ENCODE measurements at regions not wholly inside any gene's neighbourhood (a gene's known extent, or its start where the extent isn't known, plus 50 kb on each side); places are given as distances from the start of the nearest gene placed in this dataset.

GRCh38 chr2:195590861-195591205, 66.2 kb upstream of the SLC39A10 start:
- no peak for DNase-seq
- H3K36me3 Mint-ChIP-seq (ENCODE audit: low read depth), result no peaks in the 10 kb centered on the region
- H3K9me3 Mint-ChIP-seq, result peaks cover 4% of the 10 kb centered on the region
- no peak for TF ChIP-seq CTCF (IDR thresholded peaks at IDR 0.05)
- H3K27me3 Mint-ChIP-seq (ENCODE audit: low read depth, poor library complexity), result no peaks in the 10 kb centered on the region
- no peak overlapping the region for H3K27ac Mint-ChIP-seq
- no peaks in the 10 kb centered on the region for H3K4me1 Mint-ChIP-seq
- no peak overlapping the region for H3K4me3 Mint-ChIP-seq

GRCh38 chr2:195590199-195590860, 66.7 kb upstream of the SLC39A10 start:
- H3K36me3 Mint-ChIP-seq (ENCODE audit: low read depth), result no peaks in the 10 kb centered on the region
- no peaks in the 10 kb centered on the region for H3K4me1 Mint-ChIP-seq
- no peak for DNase-seq
- peaks cover under 1% of the 10 kb centered on the region for H3K9me3 Mint-ChIP-seq
- no peak for TF ChIP-seq CTCF (IDR thresholded peaks at IDR 0.05)
- H3K27ac Mint-ChIP-seq, result no peak overlapping the region
- H3K27me3 Mint-ChIP-seq (ENCODE audit: low read depth, poor library complexity), result no peaks in the 10 kb centered on the region
- no peak overlapping the region for H3K4me3 Mint-ChIP-seq

- DNase-seq, result no peak
- Mint-ChIP-seq H3K4me1 (no peaks in the 10 kb centered on the region), H3K9me3 (no peaks in the 10 kb centered on the region), H3K4me3 (no peak overlapping the region), H3K36me3 (ENCODE audit: low read depth) (no peaks in the 10 kb centered on the region), H3K27me3 (ENCODE audit: low read depth, poor library complexity) (no peaks in the 10 kb centered on the region), H3K27ac (no peak overlapping the region)
- no peak for TF ChIP-seq CTCF (IDR thresholded peaks at IDR 0.05)
Measured at GRCh38 chr2:195587966-195588365, 69.1 kb upstream of the SLC39A10 start.

- no peaks in the 10 kb centered on the region for H3K36me3 Mint-ChIP-seq (ENCODE audit: low read depth)
- no peak overlapping the region for H3K4me3 Mint-ChIP-seq
- H3K27ac Mint-ChIP-seq, result no peak overlapping the region
- H3K4me1 Mint-ChIP-seq, result no peaks in the 10 kb centered on the region
- no peaks in the 10 kb centered on the region for H3K27me3 Mint-ChIP-seq (ENCODE audit: low read depth, poor library complexity)
- H3K9me3 Mint-ChIP-seq, result no peaks in the 10 kb centered on the region
- no peak for DNase-seq
- TF ChIP-seq CTCF (IDR thresholded peaks at IDR 0.05), result no peak
Measured at GRCh38 chr2:195586062-195586714, 70.8 kb upstream of the SLC39A10 start.

- no peak overlapping the region for H3K27ac Mint-ChIP-seq
- no peaks in the 10 kb centered on the region for H3K27me3 Mint-ChIP-seq (ENCODE audit: low read depth, poor library complexity)
- DNase-seq, result no peak
- TF ChIP-seq CTCF (IDR thresholded peaks at IDR 0.05), result no peak
- H3K4me1 Mint-ChIP-seq, result no peaks in the 10 kb centered on the region
- no peak overlapping the region for H3K4me3 Mint-ChIP-seq
- no peaks in the 10 kb centered on the region for H3K36me3 Mint-ChIP-seq (ENCODE audit: low read depth)
- no peaks in the 10 kb centered on the region for H3K9me3 Mint-ChIP-seq
Measured at GRCh38 chr2:195582188-195582587, 74.8 kb upstream of the SLC39A10 start.
